Activated naive CD8-positive, alpha-beta T cell (primary cell): ENCODE measurements at regions not wholly inside any gene's neighbourhood (a gene's known extent, or its start where the extent isn't known, plus 50 kb on each side); places are given as distances from the start of the nearest gene placed in this dataset.

Experiments used
- H3K27ac Mint-ChIP-seq: one replicate; pipeline ENCODE4 v1.8.0; 2021; ENCODE audit warnings: mixed read lengths
- H3K27me3 Mint-ChIP-seq: one replicate; pipeline ENCODE4 v1.8.0; 2021; ENCODE audit warnings: mixed read lengths
- H3K36me3 Mint-ChIP-seq: one replicate; pipeline ENCODE4 v1.8.0; 2021; ENCODE audit warnings: mixed read lengths
- H3K4me1 Mint-ChIP-seq: one replicate; pipeline ENCODE4 v1.8.0; 2021; ENCODE audit warnings: low read depth, mixed read lengths
- H3K4me3 Mint-ChIP-seq: one replicate; pipeline ENCODE4 v1.8.0; 2021; ENCODE audit warnings: mild to moderate bottlenecking, mixed read lengths
- H3K9me3 Mint-ChIP-seq: one replicate; pipeline ENCODE4 v1.8.0; 2021; ENCODE audit warnings: low read depth, mixed read lengths

DNA sequence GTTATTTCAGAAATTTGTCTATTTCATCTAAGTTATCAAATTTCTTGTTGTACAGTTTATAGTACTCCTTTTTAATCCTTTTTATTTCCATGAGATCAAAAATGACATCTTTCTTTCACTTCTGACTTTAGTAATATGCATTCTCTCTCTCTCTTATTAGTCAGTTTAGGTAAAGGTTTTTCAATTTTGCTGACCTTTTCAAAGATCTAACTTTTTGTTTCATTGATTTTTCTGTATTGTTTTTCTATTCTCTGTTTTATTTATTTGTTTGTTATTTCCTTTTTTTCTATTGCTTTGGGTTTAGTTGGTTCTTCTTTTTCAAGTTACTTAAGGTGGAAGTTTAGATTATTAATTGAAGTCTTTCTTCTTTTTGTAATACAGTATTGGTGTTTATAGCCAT lies 294.2 kb downstream of the CCDC85A start:
- Mint-ChIP-seq H3K9me3 (peaks cover 11% of the 10 kb centered on the region), H3K4me1 (no peaks in the 10 kb centered on the region), H3K27ac (no peak overlapping the region), H3K36me3 (no peaks in the 10 kb centered on the region), H3K27me3 (no peaks in the 10 kb centered on the region), H3K4me3 (no peak overlapping the region)

DNA sequence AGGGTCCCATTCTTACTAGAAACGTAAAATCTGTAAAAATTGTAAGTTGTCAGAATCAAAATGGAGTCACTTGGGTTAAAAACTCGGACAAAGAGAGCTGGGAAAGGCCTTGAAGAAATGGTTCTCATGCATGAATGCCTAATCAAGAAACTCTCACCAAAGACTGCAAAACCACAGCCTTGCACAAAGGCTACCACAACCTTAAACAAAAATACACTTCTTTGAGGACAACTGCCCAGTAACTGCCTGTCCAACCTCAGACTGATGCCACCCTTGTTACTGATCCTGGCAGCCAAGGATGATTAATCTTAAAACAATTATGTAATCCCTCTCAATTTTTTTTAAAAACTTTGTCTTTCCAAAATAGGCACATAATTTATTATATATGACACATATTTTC lies 299.3 kb downstream of the CCDC85A start:
- no peak overlapping the region for H3K4me3 Mint-ChIP-seq
- H3K36me3 Mint-ChIP-seq, result no peaks in the 10 kb centered on the region
- H3K27me3 Mint-ChIP-seq, result no peaks in the 10 kb centered on the region
- no peak overlapping the region for H3K27ac Mint-ChIP-seq
- no peaks in the 10 kb centered on the region for H3K4me1 Mint-ChIP-seq
- H3K9me3 Mint-ChIP-seq, result peaks cover 11% of the 10 kb centered on the region

DNA sequence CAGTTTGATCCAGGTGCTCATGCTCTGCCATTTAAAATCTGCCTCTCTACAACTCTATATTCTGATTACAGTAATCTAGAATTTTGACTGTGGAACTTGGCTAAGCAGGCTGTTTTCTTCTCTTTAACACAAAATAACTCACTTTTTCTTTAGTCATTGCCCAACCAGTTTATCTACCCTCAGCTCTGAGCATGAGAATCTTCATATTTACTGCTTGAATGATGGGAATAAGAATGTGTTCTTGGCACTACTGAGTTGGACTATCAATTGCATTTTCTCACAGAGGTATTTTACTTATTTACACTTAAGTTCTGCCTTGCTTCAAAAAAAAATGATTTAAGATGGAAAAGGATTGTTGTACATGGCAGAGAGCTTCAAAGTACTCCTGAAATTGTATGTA lies 301.1 kb downstream of the CCDC85A start:
- H3K36me3 Mint-ChIP-seq, result no peaks in the 10 kb centered on the region
- peaks cover 13% of the 10 kb centered on the region for H3K9me3 Mint-ChIP-seq
- H3K27ac Mint-ChIP-seq, result no peak overlapping the region
- H3K27me3 Mint-ChIP-seq, result no peaks in the 10 kb centered on the region
- no peak overlapping the region for H3K4me3 Mint-ChIP-seq
- H3K4me1 Mint-ChIP-seq, result no peaks in the 10 kb centered on the region

DNA sequence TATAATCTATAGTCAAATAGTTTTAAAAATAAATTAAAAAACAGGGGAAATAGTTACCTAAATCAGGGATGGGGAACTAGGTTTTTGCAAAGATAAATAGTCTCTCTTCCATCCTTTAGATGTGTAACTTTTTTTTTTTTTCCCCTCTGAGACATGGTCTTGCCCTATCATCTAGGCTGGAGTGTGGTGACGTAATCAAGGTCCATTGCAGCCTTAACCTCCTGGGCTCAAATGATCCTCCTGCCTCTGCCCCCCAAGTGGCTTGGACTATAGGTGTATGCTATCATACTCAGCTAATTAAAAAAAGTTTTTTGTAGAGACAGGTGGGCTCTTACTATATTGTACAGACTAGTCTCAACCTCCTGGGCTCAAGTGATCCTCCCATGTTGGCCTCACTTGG lies 316.5 kb downstream of the CCDC85A start:
- H3K27me3 Mint-ChIP-seq, result no peaks in the 10 kb centered on the region
- H3K36me3 Mint-ChIP-seq, result no peaks in the 10 kb centered on the region
- no peaks in the 10 kb centered on the region for H3K4me1 Mint-ChIP-seq
- no peak overlapping the region for H3K4me3 Mint-ChIP-seq
- H3K27ac Mint-ChIP-seq, result no peak overlapping the region
- H3K9me3 Mint-ChIP-seq, result peaks cover 15% of the 10 kb centered on the region

DNA sequence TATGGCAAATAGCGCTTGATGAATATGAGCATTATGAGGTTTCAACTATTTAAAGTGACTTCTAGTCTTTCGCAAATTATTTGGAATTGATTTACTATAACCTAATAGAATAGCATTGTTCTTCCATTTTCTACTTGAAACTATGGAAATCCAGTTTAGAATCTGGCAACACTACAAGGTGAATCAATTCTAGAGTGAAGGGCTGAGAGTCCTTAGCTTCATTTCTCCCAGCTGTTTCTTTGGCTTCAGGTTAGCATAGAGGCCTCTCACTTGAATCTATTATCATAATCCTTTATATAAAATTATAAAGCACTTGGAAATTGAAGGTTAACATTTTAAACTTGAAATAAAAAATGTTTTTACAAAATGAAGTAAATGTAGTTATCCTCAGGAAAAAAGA lies 318.8 kb downstream of the CCDC85A start:
- Mint-ChIP-seq H3K4me3 (no peak overlapping the region), H3K9me3 (peaks cover 7% of the 10 kb centered on the region), H3K27me3 (no peaks in the 10 kb centered on the region), H3K27ac (no peak overlapping the region), H3K36me3 (no peaks in the 10 kb centered on the region), H3K4me1 (no peaks in the 10 kb centered on the region)

DNA sequence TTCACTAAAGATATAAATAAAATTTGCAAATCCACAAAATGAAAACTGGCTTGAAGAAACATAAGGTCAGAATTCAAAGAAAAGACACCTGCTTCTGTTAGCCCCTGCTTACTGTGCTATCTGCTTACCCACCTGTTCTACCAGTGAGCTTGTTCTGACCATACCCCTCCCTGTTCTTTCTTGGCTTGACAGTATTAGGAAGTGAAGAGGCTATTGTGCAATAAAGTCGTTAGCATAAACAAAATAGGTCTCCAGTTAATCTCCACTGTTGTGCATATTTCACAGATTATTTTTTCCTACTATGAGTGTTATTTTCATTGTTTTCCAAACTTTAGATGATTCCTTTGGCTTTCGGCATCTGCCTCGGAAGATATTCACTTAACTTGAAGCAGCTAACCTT lies 322.1 kb downstream of the CCDC85A start:
- no peaks in the 10 kb centered on the region for H3K27me3 Mint-ChIP-seq
- H3K36me3 Mint-ChIP-seq, result no peaks in the 10 kb centered on the region
- H3K27ac Mint-ChIP-seq, result no peak overlapping the region
- peaks cover 9% of the 10 kb centered on the region for H3K9me3 Mint-ChIP-seq
- no peaks in the 10 kb centered on the region for H3K4me1 Mint-ChIP-seq
- H3K4me3 Mint-ChIP-seq, result no peak overlapping the region

DNA sequence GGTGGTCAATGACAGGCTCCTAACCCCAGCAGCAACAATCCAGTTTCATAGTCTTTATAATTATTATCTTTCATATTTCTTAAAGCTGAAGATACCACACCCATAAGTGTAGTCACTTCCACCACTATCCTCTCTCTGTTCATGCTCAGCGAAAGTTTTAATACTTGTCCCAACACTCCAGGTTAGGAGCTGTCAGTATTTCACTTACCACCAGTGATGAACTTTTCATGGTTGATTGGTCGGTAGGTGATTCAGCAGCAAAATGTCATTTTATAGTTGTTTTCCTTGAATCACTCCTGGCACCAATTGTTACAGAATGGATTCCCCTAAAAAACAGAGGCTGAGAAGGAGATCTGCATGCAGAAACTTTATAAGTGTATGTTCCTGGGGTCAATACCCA lies 324.9 kb downstream of the CCDC85A start:
- no peak overlapping the region for H3K27ac Mint-ChIP-seq
- no peak overlapping the region for H3K4me3 Mint-ChIP-seq
- H3K9me3 Mint-ChIP-seq, result peaks cover 9% of the 10 kb centered on the region
- H3K4me1 Mint-ChIP-seq, result no peaks in the 10 kb centered on the region
- no peaks in the 10 kb centered on the region for H3K27me3 Mint-ChIP-seq
- no peaks in the 10 kb centered on the region for H3K36me3 Mint-ChIP-seq

DNA sequence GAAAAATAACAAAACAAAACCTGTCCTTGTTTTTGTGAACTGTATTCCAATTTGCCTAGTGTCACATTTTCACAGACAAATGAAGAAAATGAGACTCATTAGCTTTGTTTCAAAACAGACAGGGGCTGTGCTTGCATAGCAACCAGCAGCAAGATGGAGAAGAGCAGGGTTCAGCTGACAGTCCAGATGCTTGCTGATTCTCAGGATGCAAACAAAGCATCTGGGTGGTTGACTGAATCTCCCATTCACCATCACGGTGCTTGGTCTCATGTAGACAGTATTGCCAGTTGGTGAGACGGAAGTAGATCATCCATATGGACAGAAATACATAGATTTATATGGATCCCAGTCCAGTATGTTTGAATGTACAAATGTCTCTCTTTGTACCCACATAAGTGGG lies 326.8 kb downstream of the CCDC85A start:
- no peak overlapping the region for H3K4me3 Mint-ChIP-seq
- H3K9me3 Mint-ChIP-seq, result peaks cover 12% of the 10 kb centered on the region
- H3K27ac Mint-ChIP-seq, result no peak overlapping the region
- no peaks in the 10 kb centered on the region for H3K27me3 Mint-ChIP-seq
- no peaks in the 10 kb centered on the region for H3K36me3 Mint-ChIP-seq
- H3K4me1 Mint-ChIP-seq, result no peaks in the 10 kb centered on the region

DNA sequence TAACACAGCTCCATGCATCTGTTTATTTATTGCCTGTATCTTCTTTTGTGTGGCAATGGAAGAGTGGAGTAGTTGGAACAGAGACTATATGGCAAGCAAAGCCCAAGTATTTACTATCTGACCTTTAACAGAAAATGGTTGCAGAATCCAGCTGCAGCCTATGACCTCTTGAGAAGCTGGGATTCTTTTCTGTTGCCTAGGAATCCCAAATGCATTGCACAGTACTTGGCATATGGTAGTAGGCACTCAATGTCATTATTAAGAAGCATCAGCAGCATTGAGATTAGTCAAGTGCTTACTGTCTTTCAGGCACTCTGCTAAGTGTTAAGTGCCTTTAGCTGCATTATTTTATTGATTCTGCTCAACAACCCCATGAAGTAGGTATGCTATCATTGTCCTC lies 331.6 kb downstream of the CCDC85A start:
- Mint-ChIP-seq H3K36me3 (no peaks in the 10 kb centered on the region), H3K27ac (no peak overlapping the region), H3K4me1 (no peaks in the 10 kb centered on the region), H3K27me3 (no peaks in the 10 kb centered on the region), H3K9me3 (peaks cover 6% of the 10 kb centered on the region), H3K4me3 (no peak overlapping the region)

DNA sequence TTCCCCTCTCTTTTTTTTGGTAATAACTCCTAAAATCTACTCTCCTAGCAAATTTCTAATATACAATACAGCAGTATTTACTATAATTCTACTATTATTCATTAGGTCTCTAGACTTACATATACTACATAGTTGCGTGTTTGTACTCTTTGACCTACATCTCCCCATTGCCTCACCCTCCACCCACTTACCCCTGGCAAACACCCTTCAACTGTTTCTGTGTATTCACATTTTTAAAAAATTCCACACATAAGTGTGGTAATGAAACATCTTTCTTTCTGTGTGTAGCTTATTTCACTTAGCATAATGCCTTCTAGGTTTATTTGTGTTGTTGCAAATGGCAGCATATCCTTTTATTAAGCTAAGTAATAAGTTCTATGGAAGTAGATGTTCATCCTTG lies 336.0 kb downstream of the CCDC85A start:
- H3K9me3 Mint-ChIP-seq, result peaks cover 9% of the 10 kb centered on the region
- H3K36me3 Mint-ChIP-seq, result no peaks in the 10 kb centered on the region
- no peaks in the 10 kb centered on the region for H3K27me3 Mint-ChIP-seq
- no peak overlapping the region for H3K4me3 Mint-ChIP-seq
- H3K4me1 Mint-ChIP-seq, result no peaks in the 10 kb centered on the region
- H3K27ac Mint-ChIP-seq, result no peak overlapping the region

DNA sequence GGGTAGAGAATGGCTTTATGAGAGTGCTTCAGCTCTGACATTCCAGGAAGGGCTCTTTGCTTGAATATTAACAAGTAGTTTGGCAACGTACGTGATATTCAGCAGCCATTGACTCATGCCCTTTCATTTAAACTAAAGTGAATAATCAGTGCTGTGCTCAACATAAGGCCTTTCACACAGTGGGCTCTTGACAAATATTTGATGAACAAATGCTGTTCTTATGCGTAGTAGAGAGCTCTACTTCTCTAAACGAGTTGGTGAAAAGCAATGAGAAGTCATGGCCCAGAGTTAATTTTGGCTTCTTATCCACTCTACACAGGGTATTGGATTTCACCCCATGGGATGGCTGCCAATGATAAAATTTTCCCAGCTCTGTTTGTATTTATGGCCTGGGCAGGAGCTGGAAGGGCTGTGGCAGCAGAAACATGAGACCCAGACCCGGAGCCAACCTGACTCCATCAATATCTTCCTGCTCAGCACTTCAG lies 338.9 kb downstream of the CCDC85A start:
- Mint-ChIP-seq H3K36me3 (no peaks in the 10 kb centered on the region), H3K4me3 (no peak overlapping the region), H3K27ac (no peak overlapping the region), H3K9me3 (peaks cover 9% of the 10 kb centered on the region), H3K27me3 (no peaks in the 10 kb centered on the region), H3K4me1 (no peaks in the 10 kb centered on the region)

DNA sequence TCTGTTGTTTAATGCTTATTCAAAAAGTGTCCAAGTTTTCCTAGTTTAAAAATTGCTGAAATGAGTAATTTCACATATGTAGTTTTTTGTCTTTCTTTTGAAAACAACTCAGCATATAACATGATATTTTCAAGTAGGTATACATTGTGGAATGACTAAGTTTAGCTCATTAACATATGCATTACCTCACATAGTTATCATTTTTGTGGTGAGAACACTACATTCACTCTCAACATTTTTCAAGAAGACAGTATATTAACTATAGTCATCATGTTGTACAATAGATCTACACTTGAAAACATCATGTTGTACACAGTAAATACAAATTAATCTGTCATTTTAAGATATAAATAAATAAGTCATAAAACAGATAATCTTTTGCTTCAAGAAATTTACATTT lies 340.0 kb downstream of the CCDC85A start:
- peaks cover 9% of the 10 kb centered on the region for H3K9me3 Mint-ChIP-seq
- no peaks in the 10 kb centered on the region for H3K4me1 Mint-ChIP-seq
- H3K36me3 Mint-ChIP-seq, result no peaks in the 10 kb centered on the region
- H3K4me3 Mint-ChIP-seq, result no peak overlapping the region
- no peak overlapping the region for H3K27ac Mint-ChIP-seq
- H3K27me3 Mint-ChIP-seq, result no peaks in the 10 kb centered on the region

DNA sequence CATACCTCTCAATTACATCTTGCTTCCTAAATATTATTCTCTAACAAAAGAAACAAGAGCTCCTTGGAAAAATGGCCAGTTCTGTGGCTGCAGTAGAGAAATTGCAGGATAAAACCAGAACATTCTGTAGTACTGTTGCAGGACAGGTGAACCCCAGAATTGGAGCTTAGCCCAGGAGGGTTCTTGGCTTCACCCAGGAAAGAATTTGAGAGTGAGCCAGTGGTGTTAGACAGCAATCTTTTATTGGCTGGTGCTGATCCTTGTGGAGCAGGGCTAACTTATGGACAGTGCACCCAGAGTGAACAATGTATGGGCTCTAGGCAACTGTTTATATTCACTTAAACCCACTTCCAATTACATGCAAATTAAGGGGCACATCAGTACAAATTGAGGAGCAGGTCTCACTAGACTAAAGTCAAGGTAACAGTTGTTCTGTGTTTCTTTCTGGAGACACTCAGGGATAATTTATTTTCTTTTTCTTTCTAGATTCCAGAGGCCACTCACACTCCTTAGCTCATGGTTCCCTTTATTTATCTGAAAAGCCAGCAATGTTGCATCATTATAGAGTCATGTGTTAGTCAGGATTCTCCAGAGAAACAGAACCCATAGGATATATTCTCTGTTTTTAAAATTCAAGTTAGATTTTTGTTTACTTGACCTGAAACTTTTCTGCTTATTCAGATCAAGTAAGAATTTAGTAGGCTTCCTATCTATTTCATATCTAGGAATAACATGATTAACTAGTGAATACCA lies 348.1 kb downstream of the CCDC85A start:
- no peaks in the 10 kb centered on the region for H3K9me3 Mint-ChIP-seq
- no peaks in the 10 kb centered on the region for H3K36me3 Mint-ChIP-seq
- no peak overlapping the region for H3K4me3 Mint-ChIP-seq
- H3K27me3 Mint-ChIP-seq, result no peaks in the 10 kb centered on the region
- no peak overlapping the region for H3K27ac Mint-ChIP-seq
- H3K4me1 Mint-ChIP-seq, result no peaks in the 10 kb centered on the region

DNA sequence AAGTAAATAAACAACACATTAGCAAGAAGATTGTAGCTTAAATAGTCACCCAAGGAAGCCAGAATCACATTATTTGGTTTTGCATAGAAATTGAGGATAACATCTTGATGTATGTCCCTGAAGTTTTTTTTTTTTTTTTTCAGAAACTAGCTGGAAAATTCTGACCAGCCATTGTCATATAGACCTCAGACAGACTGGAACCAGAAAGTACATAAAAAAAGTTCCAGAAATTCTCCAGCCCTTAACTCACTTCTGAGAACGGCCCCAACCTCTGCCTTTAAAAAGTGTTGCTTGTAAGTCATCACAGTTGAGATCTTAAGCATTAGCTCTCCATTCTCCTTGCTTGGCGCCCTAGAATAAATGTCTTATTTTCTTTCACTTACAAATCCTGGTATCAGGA lies 350.5 kb downstream of the CCDC85A start:
- peaks cover 7% of the 10 kb centered on the region for H3K9me3 Mint-ChIP-seq
- H3K27ac Mint-ChIP-seq, result no peak overlapping the region
- H3K36me3 Mint-ChIP-seq, result no peaks in the 10 kb centered on the region
- no peaks in the 10 kb centered on the region for H3K4me1 Mint-ChIP-seq
- no peaks in the 10 kb centered on the region for H3K27me3 Mint-ChIP-seq
- no peak overlapping the region for H3K4me3 Mint-ChIP-seq

DNA sequence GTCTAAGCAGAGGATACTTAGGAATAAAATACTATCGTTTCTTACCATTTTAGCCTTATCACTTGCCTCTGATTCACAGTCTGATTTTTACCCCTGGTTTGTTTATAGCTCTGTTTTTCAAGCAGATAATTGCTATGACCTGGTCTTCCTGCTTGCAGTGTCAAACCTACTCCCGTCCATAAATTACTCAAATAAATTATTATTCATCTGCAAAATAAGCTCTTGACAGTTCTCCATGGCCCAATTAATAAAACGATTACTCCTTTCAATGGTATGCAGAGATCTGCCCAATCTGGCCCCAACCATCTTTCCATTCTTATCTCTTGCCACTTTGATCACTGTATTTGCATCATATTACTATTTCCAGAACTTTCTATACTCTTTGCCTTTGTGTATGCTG lies 354.0 kb downstream of the CCDC85A start:
- no peaks in the 10 kb centered on the region for H3K36me3 Mint-ChIP-seq
- H3K4me1 Mint-ChIP-seq, result no peaks in the 10 kb centered on the region
- H3K9me3 Mint-ChIP-seq, result peaks cover 12% of the 10 kb centered on the region
- H3K27me3 Mint-ChIP-seq, result no peaks in the 10 kb centered on the region
- H3K4me3 Mint-ChIP-seq, result no peak overlapping the region
- no peak overlapping the region for H3K27ac Mint-ChIP-seq

DNA sequence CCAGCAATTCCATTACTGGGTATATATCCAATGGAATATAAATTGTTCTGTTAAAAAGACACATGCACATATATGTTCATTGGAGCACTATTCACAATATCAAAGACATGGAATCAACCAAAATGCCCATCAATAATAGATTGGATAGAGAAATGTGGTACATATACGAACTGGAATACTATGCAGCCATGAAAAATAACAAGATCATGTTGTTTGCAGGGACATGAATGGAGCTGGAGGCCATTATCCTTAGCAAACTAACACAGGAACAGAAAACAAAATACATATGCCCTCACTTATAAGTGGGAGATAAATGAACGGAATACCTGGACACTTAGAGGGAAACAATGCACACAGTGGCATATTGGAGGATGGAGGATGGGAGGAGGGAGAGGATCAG lies 355.8 kb downstream of the CCDC85A start:
- H3K27ac Mint-ChIP-seq, result no peak overlapping the region
- H3K9me3 Mint-ChIP-seq, result peaks cover 17% of the 10 kb centered on the region
- H3K27me3 Mint-ChIP-seq, result no peaks in the 10 kb centered on the region
- no peak overlapping the region for H3K4me3 Mint-ChIP-seq
- H3K4me1 Mint-ChIP-seq, result no peaks in the 10 kb centered on the region
- no peaks in the 10 kb centered on the region for H3K36me3 Mint-ChIP-seq
